HG03457 (cell line): ENCODE measurements at regions not wholly inside any gene's neighbourhood (a gene's known extent, or its start where the extent isn't known, plus 50 kb on each side); places are given as distances from the start of the nearest gene placed in this dataset.
"Not testable (repeated sequence)": the region's sequence is repeated elsewhere in the genome, so short reads cannot be mapped to it uniquely, and the experiment has no call there.

Source experiments
- ATAC-seq: cut with Tn5 transposase; IDR thresholded peaks from one replicate; pipeline ENCODE4 v1.9.1; 2021; ENCODE audit warnings: moderate number of reproducible peaks; ENCODE audit not compliant: unreplicated experiment

GRCh38 chr2:87452193-87452592 lies 295.7 kb upstream of the PLGLB2 start:
- not testable (repeated sequence) for ATAC-seq

GRCh38 chr2:87452861-87453260 lies 295.0 kb upstream of the PLGLB2 start:
- ATAC-seq, result not testable (repeated sequence)

GRCh38 chr2:87453965-87454364 lies 293.9 kb upstream of the PLGLB2 start:
- not testable (repeated sequence) for ATAC-seq

DNA sequence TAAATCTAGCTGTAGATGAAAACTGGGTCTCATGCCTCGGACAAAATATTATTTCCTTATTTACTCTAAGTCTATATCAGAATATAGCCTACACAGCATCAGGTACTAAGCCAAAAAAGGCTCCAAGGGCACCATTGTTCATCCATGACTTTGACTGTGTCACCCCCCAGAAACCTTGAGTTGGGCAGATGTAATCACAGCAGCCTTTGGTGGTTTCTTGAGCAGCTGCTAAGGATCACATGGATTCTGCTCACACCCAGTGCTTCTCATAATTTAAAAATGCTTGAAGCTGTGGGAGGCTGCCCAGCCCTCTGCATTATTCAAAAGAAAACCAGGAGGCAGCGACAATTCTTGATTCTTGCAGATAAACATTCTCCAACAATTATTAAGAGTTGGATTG lies 293.5 kb upstream of the PLGLB2 start:
- not testable (repeated sequence) for ATAC-seq

DNA sequence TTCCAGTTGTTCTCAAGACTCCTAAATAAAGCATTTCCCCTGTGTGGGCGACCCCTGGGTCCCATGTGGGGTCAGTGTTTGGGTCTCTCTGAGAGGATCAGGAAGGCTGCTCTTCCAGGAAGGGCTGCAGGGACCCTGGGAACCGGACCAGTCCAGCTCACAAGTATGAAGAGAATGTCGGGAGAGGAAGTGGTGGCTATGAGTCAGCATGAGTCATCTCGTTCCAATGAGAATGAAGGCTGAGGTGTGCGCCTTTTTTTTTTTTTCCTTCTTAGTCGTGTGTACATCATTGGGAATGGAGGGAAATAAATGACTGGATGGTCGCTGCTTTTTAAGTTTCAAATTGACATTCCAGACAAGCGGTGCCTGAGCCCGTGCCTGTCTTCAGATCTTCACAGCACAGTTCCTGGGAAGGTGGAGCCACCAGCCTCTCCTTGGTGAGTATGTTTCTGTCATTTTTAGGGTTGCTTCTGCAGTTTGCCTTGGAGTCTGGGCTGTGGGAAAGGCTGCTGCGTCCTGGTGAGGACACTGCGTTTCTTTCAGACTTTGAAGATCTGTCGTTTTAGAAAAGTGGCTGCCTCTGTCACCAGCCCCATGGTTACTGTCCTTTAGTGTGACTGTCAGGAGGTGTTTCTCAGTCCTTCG lies 292.6 kb upstream of the PLGLB2 start:
- peak; percentile 39 for ATAC-seq

GRCh38 chr2:87455854-87456249 lies 292.0 kb upstream of the PLGLB2 start:
- not testable (repeated sequence) for ATAC-seq

DNA sequence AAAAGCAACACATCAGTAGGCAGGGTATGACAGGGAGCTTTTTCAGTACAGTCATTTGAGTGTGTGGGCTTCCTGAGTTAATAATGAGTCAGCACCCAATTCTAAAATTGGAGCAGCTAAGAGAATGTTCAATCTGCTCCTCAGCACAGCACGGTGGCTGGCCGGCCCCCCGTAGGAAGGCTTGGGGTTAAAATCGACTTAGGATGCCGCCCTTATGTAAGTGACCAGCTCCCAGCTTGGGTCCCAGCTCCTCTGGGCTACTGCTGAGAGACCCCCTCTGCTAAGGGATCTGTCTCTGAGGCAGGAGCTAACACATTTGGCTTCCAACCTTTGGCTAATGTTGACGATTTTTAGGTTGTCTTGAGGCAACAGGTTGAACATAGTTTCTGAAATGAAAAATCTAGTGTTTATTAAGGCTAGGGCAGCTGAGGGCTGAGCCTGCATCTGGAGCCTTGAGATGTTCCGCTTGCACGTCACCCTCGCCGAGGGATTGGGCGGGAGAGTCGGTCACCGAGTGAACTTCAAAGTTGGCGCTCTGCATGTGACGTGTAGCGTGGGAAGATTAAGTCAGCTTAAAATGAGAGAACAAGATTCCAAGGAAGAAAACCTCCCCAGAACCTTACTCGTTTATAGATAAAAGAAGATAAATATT lies 291.3 kb upstream of the PLGLB2 start:
- ATAC-seq, result peak; percentile 61

DNA sequence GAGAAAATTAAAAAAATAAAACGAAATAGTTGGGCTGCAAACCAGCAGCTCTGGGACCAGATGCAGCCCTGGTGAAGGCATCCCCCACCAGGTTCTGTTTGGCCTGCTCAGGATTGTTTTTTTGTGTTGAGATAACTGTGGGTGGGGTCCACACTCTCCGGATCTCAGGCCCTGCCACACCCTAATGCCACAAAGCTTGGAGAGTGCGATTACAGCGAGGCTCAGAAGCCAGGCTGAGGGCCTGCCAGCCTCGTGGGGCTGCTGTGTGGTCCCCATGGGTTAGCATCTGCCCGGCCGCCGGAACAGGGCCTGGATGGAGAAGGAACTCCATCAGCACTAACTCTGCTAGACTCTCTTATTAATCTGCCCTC lies 290.8 kb upstream of the PLGLB2 start:
- ATAC-seq, result not testable (repeated sequence)

GRCh38 chr2:87458938-87459337 lies 288.9 kb upstream of the PLGLB2 start:
- ATAC-seq, result not testable (repeated sequence)

DNA sequence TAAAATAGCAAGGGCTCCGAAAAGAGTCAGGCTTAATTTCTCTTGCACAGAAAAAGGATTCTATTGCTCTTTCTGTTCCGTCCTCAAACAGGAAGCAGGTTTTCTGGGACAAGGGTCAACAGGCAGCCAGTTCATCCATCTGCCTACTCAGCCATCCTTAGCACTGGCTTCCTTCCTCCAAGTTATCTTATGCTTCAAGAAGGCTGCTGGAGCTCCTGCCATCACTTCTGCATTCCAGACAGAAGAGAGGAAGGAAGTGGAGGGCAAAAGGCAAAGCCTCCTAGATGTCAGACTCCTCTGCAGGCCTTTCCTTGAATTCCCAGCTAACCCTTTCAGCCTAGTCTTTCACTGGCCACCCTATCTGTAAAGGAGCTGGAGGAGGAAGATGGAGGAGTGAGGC lies 287.8 kb upstream of the PLGLB2 start:
- not testable (repeated sequence) for ATAC-seq

GRCh38 chr2:87460662-87461061 lies 287.2 kb upstream of the PLGLB2 start:
- not testable (repeated sequence) for ATAC-seq

GRCh38 chr2:87461671-87462070 lies 286.2 kb upstream of the PLGLB2 start:
- not testable (repeated sequence) for ATAC-seq

- ATAC-seq, result not testable (repeated sequence)
Observed at GRCh38 chr2:87464219-87464618, 283.7 kb upstream of the PLGLB2 start.

GRCh38 chr2:87465730-87466129 lies 282.2 kb upstream of the PLGLB2 start:
- ATAC-seq, result not testable (repeated sequence)

GRCh38 chr2:87466591-87467120 lies 281.2 kb upstream of the PLGLB2 start:
- not testable (repeated sequence) for ATAC-seq

GRCh38 chr2:87468429-87468981 lies 279.4 kb upstream of the PLGLB2 start:
- ATAC-seq, result not testable (repeated sequence)

- not testable (repeated sequence) for ATAC-seq
Observed at GRCh38 chr2:87469180-87470151, 278.4 kb upstream of the PLGLB2 start.

DNA sequence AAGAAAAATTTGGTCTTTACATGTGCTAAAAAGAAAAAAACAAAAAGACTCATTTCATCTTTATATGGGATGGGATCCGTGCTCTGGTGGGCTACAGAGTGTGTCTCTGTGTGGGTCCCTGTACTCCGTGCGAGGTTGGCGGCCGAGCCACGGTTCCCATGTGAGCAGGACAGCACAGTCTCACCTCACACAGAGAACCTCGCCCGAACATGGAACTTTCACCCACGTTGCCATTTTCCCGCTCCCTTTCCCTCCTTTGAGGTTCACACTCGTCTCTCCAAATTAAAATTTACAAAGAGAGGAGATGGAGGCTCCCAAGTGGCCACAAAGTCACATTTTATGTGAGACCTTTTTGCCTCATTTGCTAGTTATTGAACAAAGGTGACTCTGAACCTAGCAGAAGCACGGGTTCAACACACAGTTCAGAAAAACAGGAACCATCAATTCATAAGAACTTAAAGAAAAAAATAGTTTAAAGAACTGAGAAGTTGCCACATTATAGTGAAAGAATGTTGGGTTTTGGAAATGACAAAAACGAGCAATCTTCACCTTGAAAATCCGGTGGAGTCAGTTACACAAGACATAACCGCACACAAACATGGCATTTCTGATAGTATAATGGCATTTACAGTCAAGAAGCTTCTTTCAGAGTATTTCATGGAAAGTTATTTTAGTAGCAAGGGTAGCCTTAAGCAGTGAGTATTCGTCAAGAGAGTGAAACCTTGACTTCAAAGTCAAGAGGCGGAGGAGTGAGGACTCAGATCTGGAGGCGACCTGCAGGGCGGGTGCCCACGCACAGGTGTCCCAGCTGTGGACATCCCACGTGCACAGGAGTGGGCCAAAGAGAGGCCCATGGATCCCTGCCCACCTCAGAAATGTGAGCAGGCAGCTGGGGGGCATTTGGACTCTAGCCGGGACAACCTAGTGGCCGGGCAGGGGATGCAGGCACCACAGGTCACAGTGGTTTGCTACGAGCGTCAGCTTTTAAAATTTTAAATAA lies 277.2 kb upstream of the PLGLB2 start:
- ATAC-seq, result not testable (repeated sequence)

DNA sequence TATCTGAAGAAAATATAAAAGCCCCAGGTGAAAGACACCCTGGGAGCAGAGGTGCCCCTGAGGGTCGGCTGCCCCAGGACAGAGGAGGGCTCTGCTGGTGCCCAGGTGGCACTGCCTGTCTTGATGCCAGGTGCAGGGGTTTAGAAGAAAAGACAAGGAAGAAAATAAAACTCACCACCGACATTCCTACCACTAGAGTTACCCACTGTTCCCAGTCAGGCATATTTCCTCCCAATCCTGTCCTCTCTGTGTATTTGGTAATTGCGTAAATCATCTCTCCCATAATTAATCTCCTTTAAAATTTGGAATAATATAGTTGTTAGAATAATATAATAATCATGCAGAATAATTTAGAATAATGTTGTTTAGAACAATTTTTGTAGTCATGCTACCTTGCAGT lies 276.4 kb upstream of the PLGLB2 start:
- ATAC-seq, result not testable (repeated sequence)
